GM19468 (cell line): ENCODE measurements at regions not wholly inside any gene's neighbourhood (a gene's known extent, or its start where the extent isn't known, plus 50 kb on each side); places are given as distances from the start of the nearest gene placed in this dataset.

ENCODE experiments used
- ATAC-seq: cut with Tn5 transposase; IDR thresholded peaks from one replicate; pipeline ENCODE4 v1.9.1; 2021; ENCODE audit warnings: mild to moderate bottlenecking, moderate library complexity, moderate number of reproducible peaks; ENCODE audit not compliant: unreplicated experiment; ENCODE audit errors: extremely low read depth

DNA sequence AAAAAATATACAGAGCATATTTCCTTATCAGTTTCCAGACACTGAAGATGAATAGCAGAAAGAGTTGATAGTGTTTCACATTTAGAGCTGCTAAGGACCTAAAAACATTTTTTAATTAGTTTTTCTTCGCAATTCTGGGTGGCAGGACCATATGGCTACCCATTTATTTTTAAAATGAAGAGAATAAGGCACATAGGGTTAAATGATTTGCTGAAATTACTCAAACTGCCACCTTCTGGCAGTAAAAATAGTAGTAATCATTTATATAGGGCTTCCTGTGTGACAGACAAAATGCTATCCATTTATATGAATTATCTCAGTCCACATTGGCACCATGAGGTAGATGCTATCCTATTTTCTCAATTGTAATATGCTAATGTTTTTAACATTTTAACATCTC is 108.6 kb upstream of the CCDC196 start:
- no peak for ATAC-seq

DNA sequence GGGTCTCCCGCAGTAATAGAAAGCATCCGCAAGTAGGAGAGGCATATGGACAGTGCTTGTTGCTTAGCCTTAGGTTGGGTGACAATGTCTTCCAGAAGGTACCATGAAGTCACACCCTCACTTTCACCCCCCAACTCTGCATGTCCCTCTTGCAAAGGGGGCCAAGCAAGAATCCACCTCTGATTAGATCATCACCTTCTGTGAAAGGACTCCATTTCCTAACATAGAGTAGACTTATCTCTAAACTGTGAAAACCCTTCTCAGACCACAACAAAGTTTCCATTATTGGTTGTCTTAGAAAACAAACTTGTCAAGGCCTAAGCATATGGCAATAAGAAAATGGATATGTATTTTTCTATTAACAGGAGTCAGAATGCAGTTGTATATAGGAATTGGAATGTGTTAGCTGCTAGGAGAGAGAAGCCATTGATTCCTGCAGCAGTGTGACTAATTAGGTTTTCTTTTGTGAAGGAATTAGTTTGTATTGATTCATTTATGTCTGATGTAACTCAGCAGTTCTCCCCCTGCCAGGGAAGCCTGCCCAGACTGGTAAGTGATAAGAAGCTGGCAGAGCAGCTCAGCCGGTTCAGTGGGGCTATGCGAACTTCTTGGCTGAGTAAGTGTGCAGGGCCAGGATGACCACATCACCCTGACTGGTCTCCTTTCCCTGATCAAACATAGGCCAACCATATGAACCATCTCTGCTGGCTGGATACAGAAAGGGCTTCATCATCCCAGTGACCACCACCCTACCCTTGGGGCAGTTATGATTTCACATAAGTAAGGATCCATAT is 107.3 kb upstream of the CCDC196 start:
- no peak for ATAC-seq

GRCh38 chr14:66380143-66380542 is 106.0 kb upstream of the CCDC196 start:
- ATAC-seq: no peak

DNA sequence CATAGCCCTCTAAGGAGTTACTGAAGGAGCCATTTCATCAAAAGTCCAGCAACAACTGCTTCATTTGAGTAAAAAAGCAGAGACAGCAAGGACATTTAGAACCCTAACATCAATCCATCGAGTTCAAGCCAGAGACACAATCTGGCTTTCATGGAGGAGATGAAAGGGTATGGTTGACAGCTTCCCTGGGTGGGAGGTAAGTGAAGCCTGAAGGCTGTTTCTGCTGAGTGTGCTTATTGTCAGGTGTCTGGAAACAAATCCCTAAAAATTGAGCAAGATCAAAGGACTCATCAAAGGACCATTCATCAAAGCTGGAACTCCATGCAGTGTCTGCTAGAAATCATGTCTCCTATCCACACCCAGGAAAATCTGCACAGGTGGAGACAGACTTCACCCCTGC is 104.4 kb upstream of the CCDC196 start:
- no peak for ATAC-seq

- ATAC-seq: no peak
Measured at GRCh38 chr14:66383257-66383656, 102.9 kb upstream of the CCDC196 start.

DNA sequence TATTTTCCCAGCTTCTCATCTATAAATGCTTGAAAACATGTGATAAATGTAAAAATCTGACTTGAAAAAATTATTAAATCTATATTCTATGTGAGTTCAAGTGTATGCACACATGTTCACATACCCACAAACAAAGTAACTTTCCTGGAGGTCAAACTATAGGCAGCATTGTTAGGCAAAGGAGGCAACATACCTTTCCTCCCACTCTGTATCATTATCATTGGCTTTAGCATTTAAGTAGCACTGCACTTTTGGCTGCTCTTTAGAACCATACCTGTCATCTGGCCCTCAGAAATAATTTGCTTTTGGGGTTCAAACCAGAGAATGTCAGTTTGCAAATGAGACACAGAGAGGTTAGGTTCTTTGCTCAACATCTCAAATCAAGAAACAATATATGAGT is 102.4 kb upstream of the CCDC196 start:
- no peak for ATAC-seq

DNA sequence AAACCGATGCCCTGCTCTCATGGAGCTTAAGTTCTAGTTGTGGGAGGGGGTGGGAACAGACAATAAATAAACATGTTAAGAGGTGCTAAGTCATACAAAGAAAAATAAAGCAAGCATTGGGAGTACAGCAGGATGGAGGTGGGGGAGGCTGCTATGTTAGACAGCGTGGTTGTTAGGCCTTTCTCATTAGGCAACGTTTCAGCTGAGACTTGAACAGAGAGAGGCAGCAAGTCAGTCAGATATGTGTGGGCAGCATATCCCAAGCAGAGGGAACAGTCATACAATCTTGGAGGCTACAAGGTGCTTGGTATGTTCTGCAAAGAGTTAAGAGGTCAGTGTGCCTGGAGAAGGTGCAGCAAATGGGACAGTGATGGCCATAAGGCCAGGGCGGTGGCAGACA is 97.7 kb upstream of the CCDC196 start:
- no peak for ATAC-seq

GRCh38 chr14:66389481-66389880 is 96.7 kb upstream of the CCDC196 start:
- no peak for ATAC-seq

- peak; percentile 26 for ATAC-seq
Measured at GRCh38 chr14:66395300-66395699, 90.9 kb upstream of the CCDC196 start.

- no peak for ATAC-seq
Measured at GRCh38 chr14:66396164-66396563, 90.0 kb upstream of the CCDC196 start.

DNA sequence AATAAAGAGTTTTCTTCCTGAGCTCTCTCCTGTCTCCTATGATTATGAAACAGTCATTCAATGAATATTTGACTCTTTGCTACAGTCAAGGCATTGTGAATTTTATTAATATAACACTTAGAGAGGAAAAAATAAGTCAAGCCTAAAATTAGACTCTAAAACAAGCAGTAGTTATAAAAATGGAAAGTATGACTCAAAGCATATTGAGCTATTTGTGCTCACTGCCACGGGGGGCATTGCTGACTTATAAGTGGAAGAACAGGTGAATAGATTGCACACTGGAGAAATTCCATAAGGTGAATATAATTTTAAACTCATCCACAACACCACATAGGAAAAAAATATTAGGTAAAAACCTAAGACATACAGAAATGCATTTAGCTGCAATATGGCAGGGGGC is 87.7 kb upstream of the CCDC196 start:
- no peak for ATAC-seq

GRCh38 chr14:66401449-66402095 is 84.6 kb upstream of the CCDC196 start:
- ATAC-seq: no peak

DNA sequence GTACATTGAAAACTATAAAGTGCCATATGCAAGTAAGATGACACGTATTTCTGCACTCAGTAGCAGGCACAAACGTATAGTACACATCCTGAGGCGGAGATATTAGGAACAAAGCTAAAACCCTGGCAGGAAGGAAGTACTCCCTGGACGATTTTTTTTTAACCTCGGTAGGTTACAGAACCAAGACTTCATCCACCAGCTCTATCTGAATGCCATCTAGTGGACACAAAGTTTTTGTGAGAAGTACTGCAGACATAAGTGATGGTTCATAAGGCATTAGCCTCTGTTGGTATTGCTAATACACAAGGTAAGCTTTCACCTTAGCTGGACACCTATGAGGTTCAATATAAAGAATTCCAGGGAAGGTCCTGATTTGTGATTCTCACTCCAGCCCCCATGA is 83.0 kb upstream of the CCDC196 start:
- no peak for ATAC-seq

- ATAC-seq: no peak
Measured at GRCh38 chr14:66404051-66404545, 82.1 kb upstream of the CCDC196 start.

GRCh38 chr14:66405158-66405557 is 81.0 kb upstream of the CCDC196 start:
- ATAC-seq: no peak

DNA sequence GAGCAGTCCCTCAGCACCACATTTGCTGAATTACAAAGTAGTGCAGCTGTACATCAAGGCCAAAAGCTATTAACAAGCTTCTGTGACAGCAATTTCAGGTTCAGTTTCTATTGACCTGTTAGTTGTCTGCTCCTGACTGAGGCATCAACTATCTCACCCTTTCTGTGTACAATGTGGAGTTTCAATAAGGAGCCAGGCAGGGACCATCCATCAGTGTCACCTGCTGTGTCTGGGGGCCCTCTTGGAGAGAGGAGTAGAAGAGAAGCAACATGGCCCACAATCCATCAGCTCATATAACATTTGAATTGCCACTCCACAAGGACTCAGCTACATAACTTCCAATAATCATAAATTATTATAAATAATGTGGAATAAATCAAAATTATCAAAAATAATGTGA is 72.3 kb upstream of the CCDC196 start:
- no peak for ATAC-seq

GRCh38 chr14:66414511-66414910 is 71.7 kb upstream of the CCDC196 start:
- ATAC-seq: no peak

GRCh38 chr14:66420251-66421006 is 65.7 kb upstream of the CCDC196 start:
- no peak for ATAC-seq

- ATAC-seq: no peak
Measured at GRCh38 chr14:66421990-66422946, 63.9 kb upstream of the CCDC196 start.

DNA sequence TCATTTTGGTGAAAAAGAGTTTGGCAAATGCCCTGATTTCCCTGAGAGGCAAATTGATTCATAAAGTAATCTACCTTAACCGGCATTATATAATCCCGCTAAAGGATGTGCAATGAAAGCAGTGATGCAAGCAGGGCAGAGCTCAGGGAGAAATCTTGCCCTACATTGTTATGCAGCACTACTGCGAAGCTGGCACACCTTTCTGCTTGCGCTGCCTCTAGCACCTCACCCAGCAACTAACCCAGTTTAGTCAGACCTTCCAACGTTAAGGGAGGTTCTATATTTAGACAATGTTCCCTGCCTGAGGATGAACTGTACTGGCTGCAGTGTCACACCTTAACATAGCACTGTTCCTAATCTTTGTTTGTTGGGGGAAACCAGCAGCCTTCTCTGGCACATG is 60.8 kb upstream of the CCDC196 start:
- no peak for ATAC-seq
